H7 (cell line): ENCODE measurements at regions not wholly inside any gene's neighbourhood (a gene's known extent, or its start where the extent isn't known, plus 50 kb on each side); places are given as distances from the start of the nearest gene placed in this dataset.

ENCODE experiments used
- DNase-seq: peaks from one replicate; pipeline ENCODE4 v3.0.0; 2012
- H3K27me3 ChIP-seq: 2 replicates; pipeline ENCODE4 v1.6.0; 2011; ENCODE audit warnings: mild to moderate bottlenecking, low read length; ENCODE audit not compliant: control insufficient read depth, insufficient read depth
- H3K36me3 ChIP-seq: replicated peaks from 2 replicates; pipeline ENCODE4 v1.5.1; 2011; ENCODE audit warnings: low read length; ENCODE audit not compliant: control insufficient read depth, insufficient read depth
- H3K4me3 ChIP-seq: 2 replicates; pipeline ENCODE4 v1.5.1; 2011; ENCODE audit warnings: low read depth, mild to moderate bottlenecking, control low read depth, low read length, moderate library complexity; ENCODE audit not compliant: insufficient read depth

DNA sequence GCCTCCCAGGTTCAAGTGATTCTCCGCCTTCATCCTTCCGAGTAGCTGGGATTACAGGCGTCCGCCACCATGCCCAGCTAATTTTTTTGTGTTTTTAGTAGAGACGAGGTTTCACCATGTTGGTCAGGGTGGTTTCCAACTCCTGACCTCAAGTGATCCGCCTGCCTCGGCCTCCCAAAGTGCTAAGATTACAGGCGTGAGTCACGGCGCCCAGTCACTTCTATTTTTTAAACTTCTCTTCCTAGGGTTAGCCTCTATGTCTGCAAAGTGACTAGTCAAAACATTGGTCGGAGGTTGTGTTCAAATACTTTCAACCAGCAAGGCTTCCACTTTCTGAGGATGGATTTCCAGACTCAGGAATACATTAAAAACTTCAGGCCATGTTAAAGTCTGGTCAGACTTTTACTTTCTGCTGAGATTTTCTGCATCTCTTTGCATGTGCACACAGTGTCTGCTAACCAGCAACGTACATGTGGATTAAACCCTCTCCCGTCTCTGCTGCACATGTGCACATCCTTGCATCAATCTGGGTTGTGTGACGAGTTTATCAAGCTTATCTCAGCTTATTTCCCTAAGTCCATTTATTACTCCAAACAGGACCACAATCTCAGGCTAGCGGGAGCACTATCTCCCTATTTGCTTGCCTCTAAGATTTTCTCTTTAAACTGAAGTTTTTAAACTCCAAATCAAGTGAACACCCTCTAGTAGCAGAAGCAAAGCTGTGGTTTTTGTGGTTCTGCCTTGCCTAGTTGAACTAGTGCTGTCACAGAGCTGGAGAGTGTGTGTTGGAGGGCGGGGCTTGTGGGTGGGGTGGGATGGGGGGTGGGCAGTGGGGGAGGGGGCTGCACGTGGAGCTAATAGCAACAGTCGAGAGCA is 525.2 kb upstream of the GOT2 start:
- no peak overlapping the region for H3K4me3 ChIP-seq

DNA sequence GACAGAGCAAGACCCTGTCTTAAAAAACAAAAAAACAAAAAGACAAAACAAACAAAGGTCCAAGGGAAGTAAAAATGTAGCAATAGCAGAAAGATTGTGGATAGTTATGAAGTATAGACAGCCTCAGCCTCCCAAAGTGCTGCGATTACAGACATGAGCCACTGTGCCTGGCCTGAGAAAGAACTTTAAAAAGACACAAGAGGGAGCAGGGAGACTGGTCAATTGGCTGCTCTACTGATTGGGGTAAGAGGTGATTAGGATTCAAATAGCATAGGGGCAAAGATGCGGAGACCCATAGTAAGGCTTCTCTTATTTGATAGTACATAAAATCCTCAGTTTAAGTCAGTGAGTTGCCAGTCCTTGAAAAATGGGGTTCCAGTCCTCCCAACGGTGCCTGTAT is 518.2 kb upstream of the GOT2 start:
- H3K4me3 ChIP-seq, result no peak overlapping the region
- no peak for DNase-seq
- no peaks in the 10 kb centered on the region for H3K27me3 ChIP-seq
- no peaks in the 10 kb centered on the region for H3K36me3 ChIP-seq

More for the DNA sequence above, 525.2 kb upstream of the GOT2 start:
- no peak for DNase-seq
- Histone ChIP-seq H3K36me3 (no peaks in the 10 kb centered on the region), H3K27me3 (no peaks in the 10 kb centered on the region)

DNA sequence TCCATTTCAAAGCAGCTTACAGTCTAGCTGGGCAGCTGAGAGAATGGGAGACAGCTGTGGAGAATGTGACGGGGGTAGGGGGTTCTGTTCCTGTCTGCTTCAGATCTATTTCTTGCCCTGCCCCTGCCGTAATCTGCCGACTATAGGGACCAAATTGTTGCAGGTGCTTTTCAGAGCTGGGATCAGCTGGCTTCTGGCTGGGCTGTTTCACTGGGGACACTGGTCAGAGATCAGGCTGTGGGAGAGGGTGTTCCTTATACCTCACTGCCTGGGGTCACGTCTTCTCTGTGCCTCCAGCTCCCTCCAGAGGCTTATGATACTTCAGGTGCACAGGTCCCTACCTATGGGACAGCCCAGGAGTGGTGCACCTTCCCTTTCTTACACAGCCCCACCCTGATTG is 514.9 kb upstream of the GOT2 start:
- no peaks in the 10 kb centered on the region for H3K27me3 ChIP-seq
- peak; percentile 29 for DNase-seq
- H3K36me3 ChIP-seq, result no peaks in the 10 kb centered on the region
- no peak overlapping the region for H3K4me3 ChIP-seq

DNA sequence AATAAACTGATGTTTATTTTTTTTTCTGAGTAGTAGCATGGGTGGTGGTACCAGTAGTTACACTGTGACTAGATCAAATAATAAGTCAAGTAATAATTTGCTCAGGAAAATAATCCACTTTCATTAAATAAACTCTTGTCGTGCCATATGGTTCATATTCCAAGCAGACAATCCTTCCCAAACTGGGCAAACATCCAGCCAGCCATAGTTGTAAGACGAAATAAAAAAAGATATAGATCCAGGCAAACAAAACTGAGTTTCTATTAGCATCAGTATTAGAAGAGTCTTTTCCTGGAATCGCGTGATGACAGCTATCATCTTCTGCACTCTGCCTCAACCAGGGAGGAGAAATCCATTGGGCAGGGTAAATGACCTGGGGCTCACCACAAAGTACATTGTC is 508.4 kb upstream of the GOT2 start:
- no peak overlapping the region for H3K4me3 ChIP-seq
- no peak for DNase-seq
- H3K36me3 ChIP-seq, result no peaks in the 10 kb centered on the region
- H3K27me3 ChIP-seq, result no peaks in the 10 kb centered on the region

DNA sequence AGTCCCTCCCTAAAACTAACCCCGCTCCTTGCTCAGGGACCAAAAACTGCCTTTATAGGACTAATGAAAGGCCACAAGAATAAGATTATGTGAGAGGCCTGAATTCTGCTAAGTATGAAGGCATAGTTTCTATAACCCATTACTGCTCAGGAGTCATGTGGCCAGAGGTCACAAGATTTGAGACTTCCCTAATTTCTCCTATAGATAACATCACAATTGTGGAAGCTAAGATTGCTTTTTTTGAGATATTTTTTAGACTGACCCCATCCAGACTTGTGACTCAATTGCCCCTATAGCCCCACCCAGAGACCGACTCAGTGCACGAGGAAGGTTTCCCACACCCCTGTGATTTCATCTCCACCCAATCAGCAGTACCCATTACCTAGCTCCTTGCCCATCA is 504.1 kb upstream of the GOT2 start:
- no peaks in the 10 kb centered on the region for H3K36me3 ChIP-seq
- no peak for DNase-seq
- H3K27me3 ChIP-seq, result no peaks in the 10 kb centered on the region
- no peak overlapping the region for H3K4me3 ChIP-seq

DNA sequence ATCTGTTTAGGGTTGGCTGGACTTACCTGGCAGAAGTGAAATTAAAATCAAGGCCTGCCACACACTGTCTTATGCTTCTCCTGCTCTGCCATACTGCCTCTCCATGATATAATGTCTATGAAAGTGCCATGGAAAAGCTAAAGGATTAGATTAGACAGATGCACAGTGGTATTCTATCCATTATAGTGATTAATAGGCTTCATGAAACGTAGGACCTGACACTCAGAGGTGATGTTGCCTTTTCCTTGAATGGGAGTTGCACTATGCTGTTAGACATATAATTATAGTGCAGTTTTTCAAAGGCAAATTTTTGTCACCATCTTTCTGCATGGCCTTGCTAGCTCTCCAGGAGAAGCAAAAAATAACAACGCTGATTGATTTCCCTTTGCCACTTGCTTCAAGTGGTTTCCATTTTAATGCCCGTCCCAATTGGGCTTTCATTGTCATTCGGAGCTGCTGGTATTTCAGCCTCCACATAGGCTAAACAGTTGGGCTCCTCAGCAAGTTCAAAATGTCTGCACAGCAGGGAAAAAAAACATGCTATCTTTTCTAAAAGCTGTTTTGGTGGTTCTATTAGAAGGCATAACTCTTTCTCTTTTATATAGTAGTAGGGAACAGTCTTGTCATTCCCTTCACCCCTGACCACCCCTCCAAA is 502.8 kb upstream of the GOT2 start:
- Histone ChIP-seq H3K36me3 (no peaks in the 10 kb centered on the region), H3K27me3 (no peaks in the 10 kb centered on the region), H3K4me3 (no peak overlapping the region)
- DNase-seq, result no peak

DNA sequence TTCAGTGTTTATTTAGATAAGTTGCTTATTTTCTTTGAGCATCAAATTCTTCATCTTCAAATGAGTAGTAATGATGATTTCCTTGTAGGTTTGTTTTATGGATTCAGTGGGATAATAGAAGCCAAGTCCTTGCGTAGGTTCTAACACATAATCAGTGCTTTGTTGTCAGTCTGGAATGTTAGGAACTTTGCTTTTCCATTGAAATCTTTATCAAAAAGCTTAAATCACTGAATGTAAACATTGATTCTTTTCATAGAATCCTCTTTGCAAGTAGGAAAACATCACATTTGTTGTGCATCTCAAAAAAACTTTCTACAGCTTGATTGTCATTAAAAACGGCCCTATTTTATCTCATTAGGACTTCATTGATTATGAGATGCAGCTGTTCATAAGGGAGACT is 490.3 kb upstream of the GOT2 start:
- no peak overlapping the region for H3K4me3 ChIP-seq
- no peak for DNase-seq
- H3K27me3 ChIP-seq, result no peaks in the 10 kb centered on the region
- no peaks in the 10 kb centered on the region for H3K36me3 ChIP-seq

DNA sequence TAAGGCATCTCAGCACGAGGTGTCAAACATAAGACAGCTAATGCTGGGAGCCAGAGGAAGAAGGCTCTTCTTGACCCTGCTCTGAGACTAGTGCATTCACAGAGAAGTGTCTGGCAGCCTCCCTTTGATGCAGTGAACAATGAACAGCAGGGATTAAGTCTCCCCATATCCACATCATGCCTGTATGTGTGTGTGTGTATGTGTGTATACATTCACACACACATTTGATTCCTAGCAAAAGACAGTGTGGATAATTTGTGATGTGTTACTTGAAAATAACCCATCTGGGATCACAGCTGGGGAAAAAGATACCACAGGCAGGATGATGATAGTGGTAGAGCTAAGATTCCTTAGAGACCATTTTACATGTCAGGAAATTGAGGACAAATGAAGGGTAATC is 485.9 kb upstream of the GOT2 start:
- no peak for DNase-seq
- Histone ChIP-seq H3K36me3 (no peaks in the 10 kb centered on the region), H3K4me3 (no peak overlapping the region), H3K27me3 (no peaks in the 10 kb centered on the region)

DNA sequence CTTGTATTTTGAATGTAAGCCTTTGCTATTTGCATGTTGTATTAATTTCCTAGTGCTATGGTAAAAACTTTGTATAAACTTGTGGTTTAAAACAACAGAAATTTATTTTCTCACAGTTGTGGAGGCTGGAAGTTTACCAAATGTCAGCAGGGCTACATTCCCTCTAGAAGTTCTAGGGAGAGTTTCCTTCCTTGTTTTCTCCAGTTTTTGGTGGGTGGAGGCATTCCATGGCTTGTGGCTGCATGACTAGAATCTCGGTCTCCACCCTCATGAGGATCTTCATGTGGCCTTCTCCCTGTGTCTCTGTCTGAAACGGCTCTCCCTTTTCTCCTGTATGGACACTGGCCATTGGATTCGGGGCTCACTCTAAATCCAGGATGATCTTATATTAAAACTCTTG is 482.2 kb upstream of the GOT2 start:
- Histone ChIP-seq H3K27me3 (no peaks in the 10 kb centered on the region), H3K4me3 (no peak overlapping the region), H3K36me3 (no peaks in the 10 kb centered on the region)
- no peak for DNase-seq

DNA sequence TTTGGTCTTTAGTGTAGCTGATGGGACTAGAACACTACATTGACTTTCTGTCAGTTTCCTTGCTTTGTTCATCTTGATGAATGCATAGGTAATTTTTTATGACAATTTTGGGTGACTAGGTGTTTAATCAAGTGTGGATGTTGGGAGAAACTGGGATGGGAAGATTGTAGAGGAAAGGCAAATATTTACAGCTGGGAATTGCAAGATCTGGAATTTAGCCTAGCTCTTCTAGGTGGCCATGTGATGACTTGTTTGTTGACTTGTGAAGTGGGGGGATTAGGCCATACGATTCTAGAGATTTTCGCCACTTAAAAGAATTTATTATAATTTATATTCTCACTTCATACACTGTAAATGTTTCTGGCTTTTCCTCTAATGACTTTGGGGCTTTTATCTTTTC is 480.3 kb upstream of the GOT2 start:
- no peak for DNase-seq
- H3K27me3 ChIP-seq, result no peaks in the 10 kb centered on the region
- no peak overlapping the region for H3K4me3 ChIP-seq
- H3K36me3 ChIP-seq, result no peaks in the 10 kb centered on the region

DNA sequence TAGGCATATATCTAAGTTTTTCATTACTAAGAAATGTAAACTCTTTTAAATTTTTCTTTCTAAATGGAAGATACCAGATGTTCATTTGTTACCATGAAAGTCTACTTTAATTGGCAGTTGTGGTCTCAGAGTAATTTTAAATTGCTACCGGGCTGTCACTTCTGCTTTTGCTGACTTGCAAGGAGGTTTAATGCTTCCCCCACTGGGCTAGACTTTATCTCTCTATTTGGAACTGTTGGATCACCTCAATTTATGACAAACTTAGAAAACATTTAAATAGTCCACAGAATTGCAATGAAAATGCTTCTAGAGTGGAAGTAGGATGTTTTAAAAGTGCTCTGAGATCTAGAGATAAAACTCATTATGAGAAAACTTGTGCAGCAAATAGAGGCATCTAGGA is 479.8 kb upstream of the GOT2 start:
- no peaks in the 10 kb centered on the region for H3K27me3 ChIP-seq
- H3K4me3 ChIP-seq, result no peak overlapping the region
- DNase-seq, result no peak
- H3K36me3 ChIP-seq, result no peaks in the 10 kb centered on the region

DNA sequence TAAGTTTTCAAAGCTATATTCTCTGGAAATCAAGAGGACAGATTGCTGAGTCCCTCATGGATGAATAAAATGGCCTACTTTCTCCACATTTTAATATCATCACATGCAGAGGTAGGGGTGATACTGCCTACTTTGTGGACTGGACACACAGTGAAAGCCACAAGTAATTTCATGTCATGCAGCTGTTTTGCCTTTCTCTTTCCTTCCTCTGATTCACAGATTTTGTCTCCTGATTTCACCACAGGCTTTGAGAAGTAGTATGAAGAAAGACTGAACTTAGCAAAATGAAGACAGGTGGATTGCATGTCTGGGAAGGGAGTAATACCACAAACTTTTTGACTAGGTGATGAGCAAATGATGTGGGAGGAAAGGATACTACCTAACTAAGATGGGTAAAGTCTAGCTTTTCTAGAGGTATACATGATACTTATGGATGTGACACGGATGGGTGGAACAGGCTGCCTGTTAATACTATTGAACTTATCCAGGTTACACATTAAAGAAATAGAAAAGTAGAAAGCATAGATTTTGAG is 478.4 kb upstream of the GOT2 start:
- DNase-seq, result no peak
- Histone ChIP-seq H3K4me3 (no peak overlapping the region), H3K27me3 (no peaks in the 10 kb centered on the region), H3K36me3 (no peaks in the 10 kb centered on the region)

DNA sequence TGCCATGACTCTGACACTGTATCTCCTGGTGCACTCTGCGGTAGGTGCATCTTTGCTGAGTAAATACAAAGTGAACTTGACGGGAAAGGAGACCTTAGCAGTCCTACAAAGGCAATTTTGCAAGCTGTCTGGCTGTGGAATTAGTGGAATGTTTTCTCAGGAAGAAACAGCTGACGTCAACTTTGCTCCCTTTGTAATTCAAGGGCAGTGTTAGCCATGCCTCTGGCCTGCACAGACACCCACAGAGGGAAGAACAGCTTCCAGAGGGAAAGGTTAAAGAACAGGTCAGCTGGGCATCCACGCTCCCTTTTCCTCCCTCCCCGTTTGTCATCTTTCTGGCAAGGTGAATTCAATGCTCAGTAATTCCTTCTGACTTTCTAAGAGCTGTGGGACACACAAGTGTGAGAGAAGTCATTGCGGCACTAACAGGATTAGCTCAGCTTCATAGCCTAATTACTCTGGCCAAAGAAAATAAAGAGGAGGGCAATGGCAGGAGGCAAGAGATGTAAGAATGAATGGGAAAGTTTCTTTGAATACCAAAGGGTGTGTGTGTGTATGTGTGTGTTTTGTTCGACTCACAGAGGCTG is 476.9 kb upstream of the GOT2 start:
- Histone ChIP-seq H3K4me3 (no peak overlapping the region), H3K27me3 (no peaks in the 10 kb centered on the region), H3K36me3 (no peaks in the 10 kb centered on the region)
- DNase-seq, result peak; percentile 39

DNA sequence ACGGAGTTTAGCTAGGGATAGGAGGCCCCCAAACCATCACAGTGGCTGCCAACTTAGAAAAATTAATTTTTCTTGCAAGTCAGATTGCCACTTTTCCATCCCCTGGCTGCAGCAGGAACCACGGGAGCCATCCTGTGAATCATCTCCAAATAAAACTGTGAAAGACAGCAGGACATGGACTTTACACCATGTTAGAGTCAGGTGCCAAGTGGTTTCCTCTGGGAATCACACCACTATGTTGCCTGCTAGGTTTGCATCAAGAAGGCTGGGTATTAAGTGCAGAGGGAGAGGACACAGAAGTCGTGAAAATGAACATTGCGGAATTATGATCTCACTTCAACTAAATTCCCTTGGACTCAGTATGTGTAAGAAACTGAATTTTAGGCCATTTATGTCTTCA is 471.3 kb upstream of the GOT2 start:
- no peaks in the 10 kb centered on the region for H3K27me3 ChIP-seq
- DNase-seq, result no peak
- H3K36me3 ChIP-seq, result no peaks in the 10 kb centered on the region
- H3K4me3 ChIP-seq, result no peak overlapping the region

DNA sequence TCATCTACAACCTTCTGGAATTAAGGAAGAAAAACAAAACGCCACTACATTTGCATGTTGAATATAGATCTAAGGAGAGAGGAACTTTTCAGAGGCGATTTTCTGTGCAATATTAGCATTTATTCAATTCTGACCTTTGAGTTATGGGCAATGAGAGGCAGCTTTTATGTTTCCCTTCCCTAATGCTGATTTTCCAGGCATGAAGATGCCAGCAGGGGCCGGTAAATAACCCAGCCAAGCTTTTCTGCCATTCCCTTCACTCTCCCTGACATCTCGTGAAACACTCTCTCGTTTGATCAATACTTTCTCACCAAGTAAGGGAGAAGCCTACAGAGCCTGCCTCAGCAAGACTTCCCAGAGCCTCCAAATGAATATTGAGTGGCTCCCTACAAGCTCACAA is 470.5 kb upstream of the GOT2 start:
- DNase-seq, result no peak
- Histone ChIP-seq H3K36me3 (no peaks in the 10 kb centered on the region), H3K27me3 (no peaks in the 10 kb centered on the region), H3K4me3 (no peak overlapping the region)
